GM19023 (cell line): ENCODE measurements at regions not wholly inside any gene's neighbourhood (a gene's known extent, or its start where the extent isn't known, plus 50 kb on each side); places are given as distances from the start of the nearest gene placed in this dataset.
"Not testable (repeated sequence)": the region's sequence is repeated elsewhere in the genome, so short reads cannot be mapped to it uniquely, and the experiment has no call there.

Source experiments
- ATAC-seq: cut with Tn5 transposase; IDR thresholded peaks from one replicate; pipeline ENCODE4 v1.9.1; 2021; ENCODE audit warnings: mild to moderate bottlenecking, moderate library complexity; ENCODE audit not compliant: unreplicated experiment

DNA sequence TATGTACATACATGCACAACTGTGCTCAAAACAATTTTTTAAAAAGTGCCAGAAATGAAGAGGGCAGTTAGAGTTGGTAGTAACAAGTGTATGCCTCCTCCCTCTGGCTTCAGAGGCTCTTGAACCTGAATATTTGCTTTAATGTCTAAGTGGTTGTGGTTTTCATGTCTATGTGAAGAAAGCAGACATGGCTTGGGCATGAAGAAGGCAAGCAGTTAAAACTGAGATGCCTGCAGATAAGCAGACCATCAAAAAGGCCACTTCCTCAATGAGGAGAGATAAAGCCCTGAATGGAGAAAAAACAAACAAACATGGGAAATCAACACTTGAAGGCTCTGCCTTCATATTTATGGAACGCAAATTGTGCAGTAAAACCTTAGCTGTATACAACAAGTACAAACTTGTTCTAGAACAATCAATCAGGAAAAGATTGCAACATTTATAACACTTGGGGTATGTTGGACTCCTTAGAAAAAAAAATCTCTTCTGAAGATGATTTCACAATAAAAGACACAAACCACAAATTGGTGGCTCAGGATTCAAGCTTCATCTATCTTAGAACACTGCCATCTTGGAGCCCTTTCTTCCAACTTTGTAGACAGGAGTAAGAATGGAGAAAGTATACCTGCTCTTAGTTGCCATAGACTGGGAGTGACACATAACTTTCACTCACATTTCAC, 52.7 kb upstream of the PLA2G4A start:
- ATAC-seq, result no peak

DNA sequence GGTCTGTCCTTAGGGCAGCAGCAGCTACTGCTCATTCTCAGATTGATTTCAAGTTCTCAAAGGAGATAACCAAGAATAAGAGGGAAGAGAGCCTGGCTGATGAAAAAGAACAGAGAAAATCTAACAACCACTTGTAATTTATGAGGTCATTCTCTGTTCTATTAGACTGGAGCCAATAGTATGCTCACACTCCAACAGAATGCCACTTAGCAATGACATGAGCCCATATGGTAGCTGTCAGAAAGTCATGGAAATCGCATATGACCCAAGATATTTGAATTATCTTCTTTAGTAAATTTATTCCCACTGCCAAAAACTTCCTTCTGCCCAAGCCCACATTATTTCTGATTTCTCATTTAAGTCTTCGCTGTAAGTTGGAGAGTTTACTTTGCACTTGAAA, 53.7 kb upstream of the PLA2G4A start:
- no peak for ATAC-seq

DNA sequence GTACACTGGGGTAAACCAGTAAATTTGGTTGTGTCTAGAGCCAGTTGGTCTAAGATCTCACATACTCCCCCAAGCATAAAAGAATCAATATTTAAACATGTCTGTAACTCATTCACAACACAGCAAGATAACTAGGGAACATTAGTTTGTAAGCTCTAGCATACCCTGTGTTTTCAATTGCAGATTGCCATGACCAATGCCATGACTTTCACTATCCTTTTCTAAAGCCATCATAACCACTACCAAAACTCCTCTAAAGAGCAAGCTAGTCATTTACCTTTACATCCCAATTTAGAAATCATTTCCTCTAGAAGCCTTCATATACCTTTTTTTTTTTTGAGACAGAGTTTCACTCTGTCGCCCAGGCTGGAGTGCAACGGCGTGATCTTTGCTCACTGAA, 56.5 kb upstream of the PLA2G4A start:
- peak; percentile 46 for ATAC-seq

DNA sequence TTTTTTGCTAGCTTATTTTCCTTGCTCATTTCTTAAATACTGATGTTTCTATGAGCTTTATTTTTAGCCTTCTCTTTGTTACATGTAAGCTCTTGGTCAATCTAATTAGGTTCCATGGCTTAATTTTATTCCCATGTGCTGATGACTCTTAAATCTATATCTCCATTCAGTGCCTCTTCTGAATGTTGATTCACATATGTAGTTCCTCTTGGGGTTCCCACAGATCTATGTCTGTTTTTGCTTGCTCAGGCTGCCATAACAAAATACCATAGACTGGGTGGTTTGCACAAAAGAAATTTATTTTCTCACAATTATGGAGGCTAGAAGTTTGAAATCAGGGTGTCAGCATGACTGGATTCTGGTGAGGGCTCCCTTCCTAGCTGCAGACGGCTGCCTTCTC, 58.3 kb upstream of the PLA2G4A start:
- ATAC-seq, result no peak

DNA sequence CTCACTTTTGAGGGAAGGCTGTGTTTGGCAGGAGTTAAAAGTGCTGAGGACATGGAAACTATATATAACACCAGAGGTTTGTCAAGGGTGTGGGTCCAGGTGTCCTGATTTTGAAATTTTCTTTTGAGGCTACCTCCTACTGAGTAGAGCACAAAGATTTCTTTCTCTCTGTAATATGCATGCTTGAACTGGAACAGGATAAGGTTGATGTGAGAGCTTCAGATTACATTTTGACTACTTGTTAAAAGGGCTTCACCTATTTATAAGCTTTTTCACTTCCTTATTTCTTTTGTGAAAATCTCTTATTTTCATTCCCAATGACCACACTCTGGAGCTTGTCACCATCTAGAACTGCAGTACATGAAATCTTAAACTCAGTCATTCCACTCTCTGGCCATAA, 59.8 kb upstream of the PLA2G4A start:
- peak; percentile 75 for ATAC-seq

DNA sequence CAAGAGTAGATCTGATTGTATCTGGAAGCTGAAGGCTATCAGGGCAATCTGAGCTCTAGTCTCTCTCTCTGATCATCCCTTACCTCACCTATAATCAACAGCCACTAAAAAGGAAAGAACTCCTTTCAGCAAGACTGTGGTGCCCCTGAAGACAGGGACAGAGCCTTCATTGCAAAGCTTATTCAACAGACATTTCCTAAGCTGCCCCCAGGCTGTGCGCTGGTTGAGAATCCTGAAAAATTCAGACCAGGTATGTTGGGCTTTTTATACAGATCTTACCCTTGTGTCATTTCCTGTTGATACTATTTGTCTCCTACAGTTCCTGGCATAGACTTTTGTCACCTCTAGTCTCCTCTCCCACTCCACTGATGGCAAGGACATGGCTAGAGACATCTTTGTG, 63.3 kb upstream of the PLA2G4A start:
- no peak for ATAC-seq

DNA sequence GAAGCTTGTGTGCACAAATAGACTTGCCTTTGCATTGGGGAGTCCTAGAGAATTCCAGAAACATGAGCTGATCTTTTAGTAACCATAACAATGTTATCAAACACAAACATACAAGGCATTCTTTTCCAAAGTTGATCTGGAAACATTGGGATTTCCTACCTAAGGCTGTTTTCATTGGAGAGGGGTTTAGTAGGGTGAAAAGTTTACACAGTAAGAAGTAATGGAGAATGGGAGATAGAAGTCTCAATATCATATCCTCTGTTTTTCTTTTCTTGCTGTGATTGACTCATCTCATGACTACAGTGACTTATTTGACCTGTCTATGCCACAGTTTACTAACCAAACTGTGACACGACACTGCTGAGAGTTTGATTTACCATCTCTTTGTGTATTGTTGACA, 65.6 kb upstream of the PLA2G4A start:
- peak; percentile 60 for ATAC-seq

DNA sequence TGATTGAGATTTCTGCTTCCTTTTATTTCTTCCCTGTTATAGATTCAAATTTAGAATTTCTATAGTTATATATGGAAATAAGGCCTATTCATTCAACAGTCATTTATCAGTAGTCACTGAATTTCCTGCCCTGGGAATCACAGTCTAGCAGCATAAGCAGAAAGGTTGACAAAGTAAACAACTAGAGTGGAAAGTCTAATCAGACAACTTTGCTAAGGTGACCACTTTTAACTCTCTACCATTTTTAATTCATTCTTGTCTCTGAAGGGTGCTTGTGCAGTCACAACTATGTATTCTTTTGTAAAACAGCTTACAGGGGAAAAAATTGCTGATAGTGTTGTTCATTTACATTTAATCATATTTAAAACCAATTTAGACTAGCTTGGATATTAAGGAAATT, 66.1 kb upstream of the PLA2G4A start:
- ATAC-seq, result no peak

DNA sequence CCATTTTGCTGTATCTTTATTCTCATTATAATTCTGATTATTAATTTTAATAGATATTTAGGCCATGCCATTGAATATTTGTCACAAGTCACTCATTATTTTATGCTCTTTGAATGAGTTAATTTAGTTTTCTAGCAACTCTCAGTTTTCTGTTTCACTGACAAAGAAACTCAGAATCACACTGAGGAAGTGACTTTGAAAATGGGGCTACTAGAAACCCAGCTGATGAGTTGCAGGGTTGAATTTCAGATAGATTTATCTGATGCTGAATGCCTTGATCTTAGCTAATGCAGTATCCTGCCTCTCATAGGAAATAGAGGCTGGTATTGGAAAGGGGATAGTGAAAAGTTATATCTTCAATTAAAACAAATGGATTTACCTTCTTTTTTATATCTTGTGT, 67.4 kb upstream of the PLA2G4A start:
- peak; percentile 47 for ATAC-seq

DNA sequence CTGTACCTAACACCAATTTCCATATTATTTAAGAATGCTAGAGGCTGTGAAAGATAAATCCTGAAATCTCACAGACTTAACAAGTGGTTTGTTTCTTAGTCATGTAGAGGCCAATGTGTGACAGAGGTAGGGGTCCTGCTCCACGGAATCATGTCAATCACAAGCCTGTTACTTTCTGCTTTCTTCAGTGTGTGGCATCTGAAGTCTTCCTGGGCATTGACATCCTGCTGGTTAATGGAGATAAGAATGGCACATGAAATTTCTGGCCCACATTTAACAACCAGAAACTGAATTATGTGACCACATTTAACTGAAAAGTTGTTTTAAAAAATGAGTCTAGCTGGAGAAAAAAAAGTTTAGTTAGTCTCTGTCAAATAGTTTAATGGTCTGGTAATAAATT, 68.3 kb upstream of the PLA2G4A start:
- ATAC-seq, result no peak

DNA sequence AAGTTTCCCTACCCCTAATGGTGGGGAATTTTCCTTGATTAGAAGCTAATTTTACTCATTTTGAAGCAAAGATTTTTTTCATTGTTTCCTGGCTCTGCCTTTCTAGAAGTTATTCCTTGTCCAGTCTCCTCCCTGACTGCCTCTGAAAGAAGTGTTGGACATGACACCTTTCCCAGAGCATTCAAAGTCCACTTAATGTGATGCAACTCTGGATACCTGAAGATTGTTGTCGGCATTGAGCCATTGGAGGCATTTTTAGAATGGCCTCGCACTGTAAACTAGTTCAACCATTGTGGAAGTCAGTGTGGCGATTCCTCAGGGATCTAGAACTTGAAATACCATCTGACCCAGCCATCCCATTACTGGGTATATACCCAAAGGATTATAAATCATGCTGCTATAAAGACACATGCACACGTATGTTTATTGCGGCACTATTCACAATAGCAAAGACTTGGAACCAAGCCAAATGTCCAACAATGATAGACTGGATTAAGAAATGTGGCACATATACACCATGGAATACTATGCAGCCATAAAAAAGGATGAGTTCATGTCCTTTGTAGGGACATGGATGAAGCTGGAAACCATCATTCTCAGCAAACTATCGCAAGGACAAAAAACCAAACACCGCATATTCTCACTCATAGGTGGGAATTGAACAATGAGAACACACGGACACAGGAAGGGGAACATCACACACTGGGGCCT, 69.7 kb upstream of the PLA2G4A start:
- ATAC-seq, result not testable (repeated sequence)

DNA sequence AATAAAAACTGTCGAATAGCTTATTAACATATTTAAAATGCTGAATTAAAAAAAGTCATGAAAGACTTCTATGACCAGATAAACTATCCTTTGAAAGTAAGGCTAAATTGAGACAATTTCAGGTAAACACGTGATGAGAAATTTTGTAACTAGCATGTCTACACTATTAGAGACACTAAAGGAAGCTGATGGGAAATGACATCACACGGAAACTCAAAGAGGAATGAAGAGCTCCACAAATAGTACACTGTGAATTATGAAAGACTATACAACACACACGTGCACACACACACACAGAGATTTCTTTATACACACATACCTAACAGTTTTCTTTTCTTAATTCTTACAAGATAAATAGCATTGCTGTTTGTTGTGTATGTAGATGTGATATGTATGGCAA, 70.9 kb upstream of the PLA2G4A start:
- no peak for ATAC-seq

DNA sequence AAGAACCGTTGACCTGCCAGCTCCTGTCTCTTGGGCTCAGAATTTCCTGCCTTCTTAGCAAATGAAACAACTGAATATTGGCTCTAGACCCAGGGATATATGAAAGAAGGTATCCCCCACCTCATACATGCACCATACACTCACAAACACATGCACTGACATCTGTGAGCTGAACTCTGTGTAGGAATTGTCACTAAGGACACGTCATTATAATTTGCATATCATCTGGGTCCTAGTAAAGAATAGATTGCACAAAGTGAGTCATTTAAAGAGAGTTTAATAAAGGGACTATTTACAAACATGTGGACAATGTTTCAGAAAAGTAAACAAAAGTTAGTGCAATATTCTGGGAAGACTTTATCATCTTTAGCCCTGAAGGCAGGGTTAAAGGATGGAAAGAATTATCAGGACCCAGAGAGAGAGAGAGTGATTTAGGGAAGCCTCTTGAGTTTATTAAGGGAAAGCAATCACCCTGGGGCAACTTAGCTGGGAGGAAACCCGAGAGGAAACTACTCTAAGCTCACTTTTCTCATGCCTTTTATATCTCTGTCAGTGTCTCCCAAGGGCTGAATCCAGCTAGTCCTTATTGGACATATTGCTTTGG, 74.1 kb upstream of the PLA2G4A start:
- no peak for ATAC-seq

DNA sequence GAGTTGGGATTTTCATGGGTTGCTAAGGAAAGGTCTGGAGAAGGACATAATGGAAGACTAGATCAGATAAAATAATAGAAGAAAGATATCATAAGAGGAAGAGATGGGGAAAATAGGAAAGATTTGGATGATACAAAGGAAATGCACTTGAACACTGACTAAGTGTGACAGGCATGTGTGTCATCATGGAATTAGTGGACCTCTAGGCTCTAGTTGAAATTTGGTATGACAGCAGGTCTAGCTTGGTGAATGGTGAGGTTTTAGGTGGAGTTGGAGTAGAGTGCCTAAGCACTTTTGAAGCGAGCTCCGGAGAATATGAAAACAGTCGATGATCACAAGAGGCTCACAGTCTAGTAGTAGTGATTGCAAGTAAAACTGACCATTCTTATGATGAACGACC, 73.0 kb upstream of the PTGS2 start:
- no peak for ATAC-seq

DNA sequence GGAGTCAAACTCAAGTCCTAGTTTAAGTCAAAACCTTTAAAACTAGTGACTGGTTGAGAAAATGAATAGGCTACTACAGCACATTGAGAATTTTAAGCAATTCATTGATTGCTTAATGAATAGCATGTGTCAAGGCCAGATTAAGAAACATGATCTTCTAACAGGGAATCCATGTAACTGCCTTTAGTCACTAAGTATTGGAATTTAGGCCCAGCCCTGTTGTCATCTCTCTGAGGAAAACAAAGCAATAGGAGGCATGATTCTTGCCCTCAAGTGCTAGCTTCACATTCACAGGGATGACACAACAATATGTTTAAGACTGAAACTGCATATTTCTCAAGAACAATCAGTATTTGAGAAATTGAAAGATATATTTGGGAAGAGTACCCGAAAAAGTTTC, 70.0 kb upstream of the PTGS2 start:
- ATAC-seq, result no peak

DNA sequence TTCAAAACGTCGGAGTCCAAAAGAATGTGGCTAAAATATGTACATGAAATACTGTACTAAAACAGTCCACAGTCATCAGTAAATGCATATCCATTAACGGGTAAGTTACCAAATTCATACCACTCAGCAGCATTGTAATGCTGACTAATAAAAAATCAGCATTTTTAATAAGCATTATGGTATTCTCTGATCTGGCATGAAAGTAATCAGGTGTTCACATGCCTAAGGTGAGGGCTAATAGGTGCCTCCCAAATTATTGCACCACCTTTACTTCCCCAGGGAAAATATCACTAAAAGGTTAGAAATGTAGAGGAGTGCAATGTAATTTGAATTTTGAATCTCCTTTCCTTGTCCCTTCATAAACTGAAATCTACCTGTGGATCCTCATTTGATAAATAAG, 69.6 kb upstream of the PTGS2 start:
- ATAC-seq, result no peak

DNA sequence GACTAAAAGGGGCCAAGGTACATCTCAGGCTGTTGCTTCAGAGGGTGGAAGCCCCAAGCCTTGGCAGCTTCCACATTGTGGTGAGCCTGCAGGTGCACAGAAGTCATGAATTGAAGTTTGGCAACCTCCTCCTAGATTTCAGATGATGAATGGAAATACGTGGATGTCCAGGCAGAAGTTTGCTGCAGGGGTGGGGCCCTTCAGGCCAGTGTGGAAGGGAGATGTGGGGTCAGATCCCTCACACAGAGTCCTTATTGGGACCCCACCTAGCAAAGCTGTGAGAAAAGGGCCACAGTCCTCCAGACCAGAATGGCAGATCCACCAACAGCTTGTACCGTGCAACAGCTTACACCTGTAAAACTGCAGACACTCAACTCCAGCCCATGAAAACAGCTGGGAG, 67.4 kb upstream of the PTGS2 start:
- no peak for ATAC-seq

DNA sequence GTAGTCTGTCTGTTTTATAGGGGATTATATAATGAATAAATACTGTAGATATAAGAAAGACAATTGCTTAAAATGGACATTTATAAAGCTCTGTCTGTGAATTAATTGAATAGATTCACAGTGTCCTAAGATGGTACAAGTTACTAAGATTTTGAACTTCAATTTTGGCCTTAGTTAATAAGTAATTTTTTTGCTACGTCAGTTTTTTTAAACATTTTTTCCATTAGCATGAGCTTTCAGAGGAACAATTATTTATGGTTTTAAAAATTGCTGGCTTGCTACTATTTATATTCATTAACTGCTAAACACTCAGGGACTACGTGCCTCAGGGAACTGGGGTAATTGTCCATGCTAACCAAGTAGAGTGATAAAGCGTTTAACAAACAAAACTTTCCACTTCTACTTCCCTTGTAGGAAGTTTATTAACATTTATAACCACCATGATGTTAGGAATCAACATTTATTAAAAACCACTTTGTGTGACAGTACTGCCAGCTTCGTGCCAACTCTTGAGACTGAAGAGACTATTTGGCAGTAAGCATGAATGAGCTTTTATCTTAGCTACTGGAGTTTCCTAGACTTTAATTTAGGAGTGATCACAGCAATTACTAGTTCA, 65.4 kb upstream of the PTGS2 start:
- ATAC-seq, result no peak

DNA sequence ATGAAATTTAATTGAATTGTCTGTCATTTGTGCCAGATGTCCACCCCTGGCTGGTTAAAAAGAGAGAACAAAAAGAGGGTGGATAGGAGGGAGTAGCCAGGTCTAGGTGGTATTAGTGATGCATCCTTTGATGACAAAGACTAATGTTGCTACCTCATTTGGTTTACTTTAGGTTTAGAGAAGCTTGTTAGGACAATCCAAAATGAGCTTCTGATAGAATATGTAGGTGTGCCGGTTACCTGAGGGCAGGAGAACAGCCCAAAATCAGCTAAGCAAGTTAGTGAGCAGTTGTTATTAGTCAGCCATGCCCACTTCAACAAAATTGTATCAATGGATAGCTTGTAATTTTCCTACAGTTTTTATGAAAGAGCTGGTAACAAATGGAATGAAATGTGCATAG, 61.4 kb upstream of the PTGS2 start:
- ATAC-seq, result no peak

DNA sequence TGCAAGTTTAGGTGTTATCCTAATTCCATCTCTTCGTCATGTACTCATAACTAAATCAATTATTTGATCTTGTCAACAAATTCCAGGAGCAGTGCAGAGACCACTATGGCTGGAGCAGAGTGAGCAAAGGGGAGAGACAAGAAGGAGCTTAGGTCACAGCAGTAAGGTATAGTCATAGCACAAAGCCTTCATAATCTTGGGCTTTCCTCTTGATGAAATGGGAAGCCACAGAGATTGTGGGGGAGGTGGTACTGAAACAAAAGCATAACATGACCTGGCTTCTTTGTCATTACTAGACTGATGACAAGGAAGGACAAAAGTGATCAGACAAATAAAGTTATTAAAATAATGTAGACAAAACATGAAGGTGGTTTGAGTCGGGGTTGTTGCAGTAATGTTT, 60.1 kb upstream of the PTGS2 start:
- ATAC-seq, result peak; percentile 51

DNA sequence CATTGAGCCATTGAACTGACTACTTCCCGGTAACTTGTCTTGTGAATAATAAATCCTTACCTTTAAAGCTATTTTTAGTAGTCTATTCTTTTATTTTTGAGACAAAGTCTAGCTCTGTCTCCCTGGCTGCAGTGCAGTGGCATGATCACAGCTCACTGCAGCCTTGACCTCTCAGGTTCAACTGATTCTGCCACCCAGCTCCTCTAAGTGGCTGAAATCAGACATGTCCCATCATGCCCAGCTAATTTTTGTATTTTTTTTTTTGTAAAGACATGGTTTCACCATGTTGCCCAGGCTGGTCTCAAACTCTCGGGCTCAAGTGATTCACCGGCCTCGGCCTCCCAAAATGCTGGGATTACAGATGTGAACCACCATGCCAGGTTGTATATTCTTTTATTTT, 59.3 kb upstream of the PTGS2 start:
- no peak for ATAC-seq

DNA sequence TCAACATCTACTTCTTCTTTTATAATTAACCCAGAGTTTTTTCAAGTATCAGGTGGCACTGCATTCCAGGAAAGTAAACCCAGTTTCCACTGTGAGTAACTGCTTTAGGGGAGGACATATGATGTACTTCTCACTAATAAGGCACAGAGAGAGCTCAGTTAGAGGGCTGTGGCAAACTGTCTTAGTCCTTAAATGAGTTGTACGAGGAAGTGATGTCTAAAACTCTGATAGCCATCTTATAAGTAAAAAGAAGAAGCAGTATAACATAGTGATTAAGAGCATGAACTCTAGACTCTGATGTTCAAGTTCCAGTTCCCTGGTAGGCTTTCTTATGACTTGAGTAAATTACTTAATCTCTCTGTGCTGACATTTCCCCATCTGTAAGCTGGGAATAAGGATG, 58.7 kb upstream of the PTGS2 start:
- ATAC-seq, result peak; percentile 74
